ENCODE measurements at regions not wholly inside any gene's neighbourhood (a gene's known extent, or its start where the extent isn't known, plus 50 kb on each side); places are given as distances from the start of the nearest gene placed in this dataset.
"Not testable (repeated sequence)": the region's sequence is repeated elsewhere in the genome, so short reads cannot be mapped to it uniquely, and the experiment has no call there.

- Histone ChIP-seq H3K27me3 (ENCODE audit: control insufficient read depth, insufficient read depth, low read length, poor library complexity, severe bottlenecking) (no peaks in the 10 kb centered on the region), H3K4me1 (ENCODE audit: control insufficient read depth, insufficient read depth, low read length) (peaks cover 3% of the 10 kb centered on the region), H3K36me3 (ENCODE audit: control insufficient read depth, insufficient read depth, low read length) (no peaks in the 10 kb centered on the region), H3K4me3 (ENCODE audit: low read length) (no peak overlapping the region), H3K27ac (ENCODE audit: low read depth, low read length) (no peak overlapping the region), H3K9me3 (ENCODE audit: control insufficient read depth, low read length) (no peaks in the 10 kb centered on the region), H3K9ac (ENCODE audit: extremely low read depth, low read length, poor library complexity, severe bottlenecking) (no peak overlapping the region)
- H3K36me3 Mint-ChIP-seq (ENCODE audit: low read depth), result no peaks in the 10 kb centered on the region
- TF ChIP-seq CTCF (conservative IDR thresholded peaks at IDR 0.05), result no peak
- no peaks in the 10 kb centered on the region for H3K4me1 Mint-ChIP-seq
- no peaks in the 10 kb centered on the region for H3K27me3 Mint-ChIP-seq (ENCODE audit: insufficient read depth)
- H3K4me3 Mint-ChIP-seq, result no peak overlapping the region
- DNase-seq, result no peak
- WGBS, 2 experiments (ENCODE audit: insufficient coverage in 1 of 2, insufficient read length in 1 of 2), result 88 to 100% methylated on average over 2 of the region's 2 CpGs
- H3K9me3 Mint-ChIP-seq, result no peaks in the 10 kb centered on the region
- H3K27ac Mint-ChIP-seq, result no peak overlapping the region
These were observed 106.4 kb upstream of the FAM241A start for GRCh38 chr4:112038861-112039260.

- not testable (repeated sequence) for H3K27me3 ChIP-seq (ENCODE audit: control insufficient read depth, insufficient read depth, low read length, poor library complexity, severe bottlenecking); DNase-seq; H3K4me3 ChIP-seq (ENCODE audit: low read length); H3K9me3 Mint-ChIP-seq; H3K36me3 ChIP-seq (ENCODE audit: control insufficient read depth, insufficient read depth, low read length); H3K9me3 ChIP-seq (ENCODE audit: control insufficient read depth, low read length); H3K4me1 ChIP-seq (ENCODE audit: control insufficient read depth, insufficient read depth, low read length); H3K4me1 Mint-ChIP-seq; H3K36me3 Mint-ChIP-seq (ENCODE audit: low read depth); H3K4me3 Mint-ChIP-seq; H3K27me3 Mint-ChIP-seq (ENCODE audit: insufficient read depth); H3K9ac ChIP-seq (ENCODE audit: extremely low read depth, low read length, poor library complexity, severe bottlenecking); H3K27ac Mint-ChIP-seq; H3K27ac ChIP-seq (ENCODE audit: low read depth, low read length)
- WGBS, 2 experiments (ENCODE audit: insufficient coverage in 1 of 2, insufficient read length in 1 of 2), result 89 to 93% methylated on average over 2 to 3 of the region's 3 CpGs
These were observed 96.1 kb upstream of the FAM241A start for GRCh38 chr4:112049119-112049518.

GRCh38 chr4:112053825-112054350 lies 91.4 kb upstream of the FAM241A start:
- H3K27me3 Mint-ChIP-seq (ENCODE audit: insufficient read depth), result no peaks in the 10 kb centered on the region

More at GRCh38 chr4:112053825-112054350, 91.4 kb upstream of the FAM241A start:
- Mint-ChIP-seq H3K4me1 (no peaks in the 10 kb centered on the region), H3K27ac (no peak overlapping the region), H3K4me3 (no peak overlapping the region), H3K36me3 (ENCODE audit: low read depth) (no peaks in the 10 kb centered on the region), H3K9me3 (no peaks in the 10 kb centered on the region)
- no peaks in the 10 kb centered on the region for H3K4me1 ChIP-seq (ENCODE audit: control insufficient read depth, insufficient read depth, low read length)
- H3K36me3 ChIP-seq (ENCODE audit: control insufficient read depth, insufficient read depth, low read length), result no peaks in the 10 kb centered on the region
- WGBS, 2 experiments (ENCODE audit: insufficient coverage in 1 of 2, insufficient read length in 1 of 2), result 85% methylated on average over 2 of the region's 2 CpGs; no CpG with 5 or more reads in 1 of the 2 experiments
- H3K9ac ChIP-seq (ENCODE audit: extremely low read depth, low read length, poor library complexity, severe bottlenecking), result no peak overlapping the region
- H3K27me3 ChIP-seq (ENCODE audit: control insufficient read depth, insufficient read depth, low read length, poor library complexity, severe bottlenecking), result no peaks in the 10 kb centered on the region
- H3K9me3 ChIP-seq (ENCODE audit: control insufficient read depth, low read length), result no peaks in the 10 kb centered on the region
- no peak for DNase-seq
- no peak overlapping the region for H3K4me3 ChIP-seq (ENCODE audit: low read length)
- no peak for TF ChIP-seq CTCF (conservative IDR thresholded peaks at IDR 0.05)
- H3K27ac ChIP-seq (ENCODE audit: low read depth, low read length), result peak overlapping the region; percentile 13
